DMS153 (cell line): ENCODE measurements at regions not wholly inside any gene's neighbourhood (a gene's known extent, or its start where the extent isn't known, plus 50 kb on each side); places are given as distances from the start of the nearest gene placed in this dataset.
"Not testable (repeated sequence)": the region's sequence is repeated elsewhere in the genome, so short reads cannot be mapped to it uniquely, and the experiment has no call there.

ENCODE experiments used
- DNase-seq: peaks from one replicate; lab custom pipeline; 2025; lab: John Stamatoyannopoulos, UW

- not testable (repeated sequence) for DNase-seq
Measured at GRCh38 chr7:67916111-67916510, 919.5 kb downstream of the TYW1 start.

- DNase-seq, result no peak
Measured at GRCh38 chr7:67916571-67917436, 920.2 kb downstream of the TYW1 start.

GRCh38 chr7:67917437-67917755, 920.8 kb downstream of the TYW1 start:
- no peak for DNase-seq

GRCh38 chr7:67918158-67918557, 921.5 kb downstream of the TYW1 start:
- DNase-seq, result no peak

GRCh38 chr7:67923286-67923685, 926.7 kb downstream of the TYW1 start:
- no peak for DNase-seq

- DNase-seq, result no peak
Measured at GRCh38 chr7:67928141-67928540, 931.5 kb downstream of the TYW1 start.

GRCh38 chr7:67936447-67936846, 939.8 kb downstream of the TYW1 start:
- not testable (repeated sequence) for DNase-seq

- DNase-seq, result no peak
Measured at GRCh38 chr7:67940400-67940799, 943.8 kb downstream of the TYW1 start.

GRCh38 chr7:67947191-67947590, 950.6 kb downstream of the TYW1 start:
- no peak for DNase-seq

- DNase-seq, result no peak
Measured at GRCh38 chr7:67947646-67948045, 951.0 kb downstream of the TYW1 start.

GRCh38 chr7:67950321-67951083, 953.9 kb downstream of the TYW1 start:
- DNase-seq, result no peak

- no peak for DNase-seq
Measured at GRCh38 chr7:67955061-67955460, 958.4 kb downstream of the TYW1 start.

- no peak for DNase-seq
Measured at GRCh38 chr7:67962863-67963262, 966.2 kb downstream of the TYW1 start.

GRCh38 chr7:67976490-67976889, 979.9 kb downstream of the TYW1 start:
- no peak for DNase-seq

GRCh38 chr7:67983486-67983885, 986.9 kb downstream of the TYW1 start:
- no peak for DNase-seq

- no peak for DNase-seq
Measured at GRCh38 chr7:67984326-67984725, 987.7 kb downstream of the TYW1 start.

- no peak for DNase-seq
Measured at GRCh38 chr7:67989142-67989541, 992.5 kb downstream of the TYW1 start.

GRCh38 chr7:67990003-67990402, 993.4 kb downstream of the TYW1 start:
- no peak for DNase-seq

GRCh38 chr7:67990716-67991115, 994.1 kb downstream of the TYW1 start:
- DNase-seq, result no peak

- DNase-seq, result no peak
Measured at GRCh38 chr7:67992287-67992686, 995.7 kb downstream of the TYW1 start.

- DNase-seq, result no peak
Measured at GRCh38 chr7:68005992-68006391, 1009.4 kb downstream of the TYW1 start.

GRCh38 chr7:68006619-68007018, 1010.0 kb downstream of the TYW1 start:
- DNase-seq, result no peak

GRCh38 chr7:68009716-68010115, 1013.1 kb downstream of the TYW1 start:
- DNase-seq, result no peak
